ENCODE measurements at regions not wholly inside any gene's neighbourhood (a gene's known extent, or its start where the extent isn't known, plus 50 kb on each side); places are given as distances from the start of the nearest gene placed in this dataset.

DNA sequence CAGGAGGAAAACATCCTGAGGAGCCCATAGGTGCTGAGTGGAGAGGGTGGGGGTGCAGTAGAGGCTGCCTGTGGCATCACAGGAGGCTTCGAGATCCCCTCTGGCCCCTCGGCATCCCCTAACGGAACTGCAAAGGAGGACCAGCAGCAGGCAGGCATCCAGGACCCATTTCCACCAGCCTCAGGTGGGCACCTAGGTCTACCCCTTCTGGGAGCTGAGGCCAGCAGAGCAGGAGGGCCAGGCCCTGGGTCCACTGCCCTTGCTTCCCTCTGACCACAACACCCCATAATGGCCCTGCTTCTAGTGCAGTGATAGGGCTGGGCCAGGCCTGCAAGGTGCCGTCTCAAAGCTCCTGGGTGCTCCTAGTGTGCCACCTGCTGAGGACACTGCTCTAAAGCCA lies 723.0 kb downstream of the PTPRU start:
- Histone ChIP-seq H3K27ac (ENCODE audit: low read depth, low read length) (no peak overlapping the region), H3K36me3 (ENCODE audit: control insufficient read depth, insufficient read depth, low read length) (no peaks in the 10 kb centered on the region), H3K4me3 (ENCODE audit: low read length) (no peak overlapping the region), H3K9ac (ENCODE audit: extremely low read depth, low read length, poor library complexity, severe bottlenecking) (no peak overlapping the region), H3K27me3 (ENCODE audit: control insufficient read depth, insufficient read depth, low read length, poor library complexity, severe bottlenecking) (no peaks in the 10 kb centered on the region), H3K4me1 (ENCODE audit: control insufficient read depth, insufficient read depth, low read length) (peaks cover 5% of the 10 kb centered on the region), H3K9me3 (ENCODE audit: control insufficient read depth, low read length) (no peaks in the 10 kb centered on the region)
- Mint-ChIP-seq H3K27ac (no peak overlapping the region), H3K9me3 (no peaks in the 10 kb centered on the region), H3K36me3 (ENCODE audit: low read depth) (no peaks in the 10 kb centered on the region), H3K4me1 (peaks cover 4% of the 10 kb centered on the region), H3K27me3 (ENCODE audit: insufficient read depth) (peaks cover 2% of the 10 kb centered on the region), H3K4me3 (no peak overlapping the region)
- peak; percentile 27 for DNase-seq
- TF ChIP-seq, protein P1, sequence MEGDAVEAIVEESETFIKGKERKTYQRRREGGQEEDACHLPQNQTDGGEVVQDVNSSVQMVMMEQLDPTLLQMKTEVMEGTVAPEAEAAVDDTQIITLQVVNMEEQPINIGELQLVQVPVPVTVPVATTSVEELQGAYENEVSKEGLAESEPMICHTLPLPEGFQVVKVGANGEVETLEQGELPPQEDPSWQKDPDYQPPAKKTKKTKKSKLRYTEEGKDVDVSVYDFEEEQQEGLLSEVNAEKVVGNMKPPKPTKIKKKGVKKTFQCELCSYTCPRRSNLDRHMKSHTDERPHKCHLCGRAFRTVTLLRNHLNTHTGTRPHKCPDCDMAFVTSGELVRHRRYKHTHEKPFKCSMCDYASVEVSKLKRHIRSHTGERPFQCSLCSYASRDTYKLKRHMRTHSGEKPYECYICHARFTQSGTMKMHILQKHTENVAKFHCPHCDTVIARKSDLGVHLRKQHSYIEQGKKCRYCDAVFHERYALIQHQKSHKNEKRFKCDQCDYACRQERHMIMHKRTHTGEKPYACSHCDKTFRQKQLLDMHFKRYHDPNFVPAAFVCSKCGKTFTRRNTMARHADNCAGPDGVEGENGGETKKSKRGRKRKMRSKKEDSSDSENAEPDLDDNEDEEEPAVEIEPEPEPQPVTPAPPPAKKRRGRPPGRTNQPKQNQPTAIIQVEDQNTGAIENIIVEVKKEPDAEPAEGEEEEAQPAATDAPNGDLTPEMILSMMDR (conservative IDR thresholded peaks at IDR 0.05), result no peak
- 90 to 100% methylated on average over 1 to 4 of the region's 4 CpGs for WGBS, 2 experiments (ENCODE audit: insufficient coverage in 1 of 2, insufficient read length in 1 of 2)

GRCh38 chr1:29958271-29958670 lies 721.9 kb downstream of the PTPRU start:
- Histone ChIP-seq H3K9me3 (ENCODE audit: control insufficient read depth, low read length) (no peaks in the 10 kb centered on the region), H3K27ac (ENCODE audit: low read depth, low read length) (no peak overlapping the region), H3K4me3 (ENCODE audit: low read length) (no peak overlapping the region), H3K36me3 (ENCODE audit: control insufficient read depth, insufficient read depth, low read length) (no peaks in the 10 kb centered on the region), H3K27me3 (ENCODE audit: control insufficient read depth, insufficient read depth, low read length, poor library complexity, severe bottlenecking) (no peaks in the 10 kb centered on the region), H3K9ac (ENCODE audit: extremely low read depth, low read length, poor library complexity, severe bottlenecking) (no peak overlapping the region), H3K4me1 (ENCODE audit: control insufficient read depth, insufficient read depth, low read length) (peaks cover 5% of the 10 kb centered on the region)
- TF ChIP-seq, protein P1 (conservative IDR thresholded peaks at IDR 0.05), result no peak
- Mint-ChIP-seq H3K4me3 (no peak overlapping the region), H3K27me3 (ENCODE audit: insufficient read depth) (peaks cover 2% of the 10 kb centered on the region), H3K9me3 (no peaks in the 10 kb centered on the region), H3K36me3 (ENCODE audit: low read depth) (no peaks in the 10 kb centered on the region), H3K27ac (no peak overlapping the region), H3K4me1 (peaks cover 4% of the 10 kb centered on the region)
- DNase-seq, result no peak
- WGBS, 2 experiments (ENCODE audit: insufficient coverage in 1 of 2, insufficient read length in 1 of 2), result 95% methylated on average over 5 of the region's 5 CpGs; no CpG with 5 or more reads in 1 of the 2 experiments

- Mint-ChIP-seq H3K4me1 (no peaks in the 10 kb centered on the region), H3K27ac (no peak overlapping the region), H3K9me3 (no peaks in the 10 kb centered on the region), H3K36me3 (ENCODE audit: low read depth) (no peaks in the 10 kb centered on the region), H3K4me3 (no peak overlapping the region), H3K27me3 (ENCODE audit: insufficient read depth) (peaks cover 2% of the 10 kb centered on the region)
- Histone ChIP-seq H3K9ac (ENCODE audit: extremely low read depth, low read length, poor library complexity, severe bottlenecking) (no peak overlapping the region), H3K4me3 (ENCODE audit: low read length) (no peak overlapping the region), H3K36me3 (ENCODE audit: control insufficient read depth, insufficient read depth, low read length) (no peaks in the 10 kb centered on the region), H3K4me1 (ENCODE audit: control insufficient read depth, insufficient read depth, low read length) (no peaks in the 10 kb centered on the region), H3K27ac (ENCODE audit: low read depth, low read length) (no peak overlapping the region), H3K9me3 (ENCODE audit: control insufficient read depth, low read length) (no peaks in the 10 kb centered on the region), H3K27me3 (ENCODE audit: control insufficient read depth, insufficient read depth, low read length, poor library complexity, severe bottlenecking) (no peaks in the 10 kb centered on the region)
- peak; percentile 21 for DNase-seq
- 95 to 100% methylated on average over 2 to 4 of the region's 4 CpGs for WGBS, 2 experiments (ENCODE audit: insufficient coverage in 1 of 2, insufficient read length in 1 of 2)
- TF ChIP-seq, protein P1 (conservative IDR thresholded peaks at IDR 0.05), result no peak
Measured at GRCh38 chr1:29956349-29957030, 720.2 kb downstream of the PTPRU start.

Measured in endodermal cell (in vitro differentiated cells).